ENCODE measurements at regions not wholly inside any gene's neighbourhood (a gene's known extent, or its start where the extent isn't known, plus 50 kb on each side); places are given as distances from the start of the nearest gene placed in this dataset.
A peak's percentile ranks its signal among the peaks of the same experiment; 100 is the strongest.

GRCh38 chr16:65666132-65666941, 544.5 kb upstream of the CDH11 start:
- ChIA-PET CTCF (interaction anchor here (0.9 to 1.7 kb wide), 5 partner anchors 10 to 251 kb away, joined by 3 to 5 read pairs (median 4); no protein-coding TSS in a partner anchor), POLR2A (interaction anchor here (1.2 kb wide), 1 partner anchor 10 kb away, joined by 3 read pairs; no protein-coding TSS in a partner anchor)
- Mint-ChIP-seq H3K9me3 (peaks cover 8% of the 10 kb centered on the region; the same call in 1 of the 2 replicates), H3K36me3 (no peaks in the 10 kb centered on the region), H3K27me3 (ENCODE audit: low read depth) (peaks cover 2% of the 10 kb centered on the region; the same call in 1 of the 2 replicates), H3K4me3 (no peak overlapping the region), H3K4me1 (peaks cover 26% of the 10 kb centered on the region), H3K27ac (no peak overlapping the region)
- DNase-seq (ENCODE audit: low spot score) = no peak
- TF ChIP-seq ZNF512 (CRISPR knock-in tag; IDR thresholded peaks at IDR 0.05; ENCODE audit: borderline replicate concordance) = no peak
- 0 out of 2 replicates have a peak, but pooled peaks have one; percentile 49 for TF ChIP-seq GTF2I (CRISPR knock-in tag; conservative IDR thresholded peaks at IDR 0.05)
- ATAC-seq = peak; percentile 33

GRCh38 chr16:65665586-65665985, 543.7 kb upstream of the CDH11 start:
- Mint-ChIP-seq H3K4me1 (peaks cover 26% of the 10 kb centered on the region), H3K4me3 (no peak overlapping the region), H3K27ac (no peak overlapping the region), H3K9me3 (peaks cover 7% of the 10 kb centered on the region; the same call in 1 of the 2 replicates), H3K36me3 (no peaks in the 10 kb centered on the region), H3K27me3 (ENCODE audit: low read depth) (peaks cover 2% of the 10 kb centered on the region; the same call in 1 of the 2 replicates)
- POLR2A ChIA-PET = interaction anchor here (1.2 kb wide), 1 partner anchor 9 kb away, joined by 3 read pairs; no protein-coding TSS in a partner anchor
- ATAC-seq (no peak), DNase-seq (ENCODE audit: low spot score) (no peak)
- CTCF ChIA-PET = interaction anchor here (0.8 to 1.4 kb wide), 5 partner anchors 10 to 360 kb away, joined by 3 to 5 read pairs (median 3); no protein-coding TSS in a partner anchor
- TF ChIP-seq IRF2 (CRISPR knock-in tag; IDR thresholded peaks at IDR 0.05; ENCODE audit: borderline replicate concordance, low read depth) = no peak
- no peak for TF ChIP-seq GRHL2 (CRISPR knock-in tag; IDR thresholded peaks at IDR 0.05; ENCODE audit: insufficient replicate concordance, severe bottlenecking)
- no peak for TF ChIP-seq ZMAT4 (CRISPR knock-in tag; IDR thresholded peaks at IDR 0.05)
- no peak for TF ChIP-seq ARID4B (CRISPR knock-in tag; IDR thresholded peaks at IDR 0.05; ENCODE audit: borderline replicate concordance)
- no peak for TF ChIP-seq TEAD1 (CRISPR knock-in tag; IDR thresholded peaks at IDR 0.05)
- no peak for TF ChIP-seq RELA (CRISPR knock-in tag; IDR thresholded peaks at IDR 0.05; ENCODE audit: borderline replicate concordance)
- TF ChIP-seq ZNF263 (CRISPR knock-in tag; IDR thresholded peaks at IDR 0.05; ENCODE audit: low read depth) = no peak
- TF ChIP-seq PRDM15 (CRISPR knock-in tag; IDR thresholded peaks at IDR 0.05) = no peak
- TF ChIP-seq FOXK1 (CRISPR knock-in tag; IDR thresholded peaks at IDR 0.05) = no peak
- TF ChIP-seq CTCF (IDR thresholded peaks at IDR 0.05) = no peak
- TF ChIP-seq SMAD4 (CRISPR knock-in tag; IDR thresholded peaks at IDR 0.05) = no peak
- no peak for TF ChIP-seq ZNF416 (CRISPR knock-in tag; IDR thresholded peaks at IDR 0.05)
- TF ChIP-seq ATF6 (CRISPR knock-in tag; IDR thresholded peaks at IDR 0.05) = no peak

Measured in WTC11 (cell line).